GM19043 (cell line): ENCODE measurements at regions not wholly inside any gene's neighbourhood (a gene's known extent, or its start where the extent isn't known, plus 50 kb on each side); places are given as distances from the start of the nearest gene placed in this dataset.
A peak's percentile ranks its signal among the peaks of the same experiment; 100 is the strongest.

Experiments used
- ATAC-seq: cut with Tn5 transposase; IDR thresholded peaks from one replicate; pipeline ENCODE4 v1.9.1; 2021; ENCODE audit warnings: low read depth; ENCODE audit not compliant: unreplicated experiment

GRCh38 chr2:121895723-121896571 is 140.5 kb downstream of the TSN start:
- ATAC-seq, result no peak

- peak; percentile 63 for ATAC-seq
Measured at GRCh38 chr2:121897335-121897970, 142.0 kb downstream of the TSN start.

- no peak for ATAC-seq
Measured at GRCh38 chr2:121898483-121898882, 143.0 kb downstream of the TSN start.

DNA sequence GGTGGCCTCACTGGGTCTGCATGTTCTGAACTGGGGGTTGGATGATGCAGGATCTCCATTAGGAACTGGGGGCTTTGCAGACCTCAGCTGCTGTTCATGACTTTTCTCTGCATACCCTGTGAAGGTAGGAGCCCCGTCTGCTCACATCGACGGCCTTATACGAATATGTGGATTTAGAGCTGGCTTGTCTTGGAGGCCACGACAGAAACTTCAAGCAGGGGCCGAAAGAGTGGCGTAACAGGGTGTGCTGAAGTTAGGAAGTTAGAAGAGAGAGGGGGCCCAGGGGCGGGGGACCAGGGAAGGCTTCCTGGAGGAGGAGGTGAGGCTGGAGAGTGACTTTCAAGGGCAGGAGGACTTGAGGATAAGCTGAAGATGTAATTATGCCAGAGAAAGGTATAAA is 144.9 kb downstream of the TSN start:
- ATAC-seq, result no peak

GRCh38 chr2:121902171-121902591 is 146.7 kb downstream of the TSN start:
- no peak for ATAC-seq

GRCh38 chr2:121902616-121903015 is 147.2 kb downstream of the TSN start:
- ATAC-seq, result no peak

DNA sequence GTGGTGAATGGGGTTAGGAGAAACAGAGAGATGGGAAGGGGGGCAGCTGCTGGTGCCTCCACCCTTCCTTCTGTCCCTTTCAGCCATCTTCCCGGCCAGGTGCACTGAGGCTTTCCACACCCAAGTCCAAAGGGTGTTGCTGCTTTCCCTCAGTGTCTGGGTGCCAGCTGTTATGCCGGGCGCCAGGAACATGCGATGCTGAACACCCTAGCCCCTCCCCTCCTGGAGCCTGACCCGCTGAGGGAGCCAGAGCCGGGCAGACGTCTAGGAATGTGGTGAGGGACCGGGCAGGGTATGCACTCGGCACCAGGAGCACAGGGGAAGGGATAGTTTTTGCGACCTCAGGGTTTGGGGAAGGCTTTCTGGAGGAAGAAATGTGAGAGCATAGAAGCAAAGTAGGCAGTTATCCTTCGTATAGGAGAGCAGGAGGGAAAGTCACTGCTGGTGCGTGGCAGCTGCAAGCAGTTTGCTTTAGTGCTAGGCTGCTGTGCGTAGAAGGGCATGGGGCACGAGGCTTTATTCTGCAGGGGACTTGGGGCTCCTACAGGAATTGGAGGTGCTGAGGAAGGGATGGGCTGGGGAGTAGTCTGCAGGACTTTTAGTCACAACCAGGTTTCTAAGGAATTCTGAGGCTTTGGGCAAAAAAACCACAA is 147.7 kb downstream of the TSN start:
- no peak for ATAC-seq

GRCh38 chr2:121904656-121905055 is 149.2 kb downstream of the TSN start:
- no peak for ATAC-seq

- ATAC-seq, result no peak
Measured at GRCh38 chr2:121905201-121905600, 149.8 kb downstream of the TSN start.

GRCh38 chr2:121906170-121906569 is 150.7 kb downstream of the TSN start:
- no peak for ATAC-seq

DNA sequence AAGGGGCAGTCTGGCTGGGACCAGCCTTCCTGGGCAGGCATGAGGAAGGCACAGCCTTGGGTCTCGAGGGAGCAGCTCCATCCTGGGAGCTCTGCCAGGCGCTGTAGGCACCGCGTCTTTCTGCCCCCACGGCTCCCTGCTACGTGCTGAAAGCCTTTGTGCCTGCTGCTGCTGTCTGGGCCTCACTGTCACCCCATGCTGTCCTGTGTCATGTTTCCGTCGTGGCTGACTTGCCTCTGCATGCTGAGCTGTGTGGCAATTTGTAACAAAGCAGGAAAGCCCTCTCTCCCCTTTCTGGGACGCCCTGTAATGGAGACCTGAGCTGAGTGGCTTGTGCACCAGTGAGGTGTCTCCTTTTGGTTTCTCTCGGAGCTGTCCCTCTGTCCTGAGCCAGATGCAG is 152.5 kb downstream of the TSN start:
- ATAC-seq, result no peak

DNA sequence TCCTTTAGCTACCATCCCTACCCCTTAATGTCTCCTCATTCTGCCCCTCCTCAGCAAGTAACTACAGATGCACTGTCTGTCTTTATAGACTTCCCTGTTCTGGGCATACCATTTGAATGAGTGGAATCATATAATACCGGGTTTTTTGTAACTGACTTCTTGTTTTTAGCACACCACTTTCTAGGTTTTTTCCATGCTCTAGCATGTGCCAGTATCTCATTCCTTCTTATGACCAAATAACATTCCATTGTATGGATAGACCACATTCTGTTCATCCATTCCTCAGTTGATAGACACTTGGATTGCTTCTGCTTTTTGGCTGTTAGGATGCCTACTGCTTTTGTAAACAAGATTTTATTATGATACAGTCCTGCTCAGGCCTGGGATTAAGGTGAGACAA is 154.7 kb downstream of the TSN start:
- ATAC-seq, result no peak

GRCh38 chr2:121911036-121911435 is 155.6 kb downstream of the TSN start:
- no peak for ATAC-seq

DNA sequence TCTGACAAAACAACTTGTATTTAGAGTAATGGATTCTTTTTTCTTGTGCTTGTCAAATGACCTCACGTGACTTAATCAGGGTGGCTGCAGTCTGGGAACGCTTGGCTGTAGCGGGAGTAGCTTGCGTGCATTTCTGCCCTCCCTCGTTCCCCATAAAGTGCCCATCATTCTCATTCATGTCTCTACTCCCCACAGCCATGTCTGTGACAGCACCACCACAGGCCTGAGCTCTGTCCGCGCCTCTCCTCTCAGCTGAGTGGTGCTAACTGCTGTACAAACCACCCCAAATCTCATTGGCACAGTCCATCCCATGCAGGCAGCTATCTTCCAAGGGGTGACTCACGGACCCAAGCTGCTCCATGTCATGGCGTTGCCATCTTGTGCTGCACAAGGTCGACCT is 161.7 kb downstream of the TSN start:
- ATAC-seq, result no peak

GRCh38 chr2:121918231-121918630 is 162.8 kb downstream of the TSN start:
- ATAC-seq, result no peak

DNA sequence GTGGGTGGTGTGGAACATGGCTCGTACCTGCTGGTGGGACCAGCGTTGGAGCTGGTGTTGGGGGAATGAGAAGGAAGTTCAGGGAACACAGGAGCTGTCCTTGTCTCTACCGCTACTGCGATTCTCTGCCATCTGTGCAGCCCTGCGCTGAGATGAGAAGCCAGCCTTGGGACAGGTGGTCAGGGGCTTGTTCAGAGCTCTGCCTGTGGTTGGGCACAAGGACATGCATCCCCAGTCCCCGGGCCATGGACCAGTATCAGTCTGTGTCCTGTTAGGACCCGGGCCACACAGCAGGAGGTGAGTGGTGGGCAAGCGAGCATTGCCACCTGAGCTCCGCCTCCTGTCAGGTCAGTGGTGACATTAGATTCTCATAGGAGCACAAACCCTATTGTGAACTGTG is 164.4 kb downstream of the TSN start:
- no peak for ATAC-seq

DNA sequence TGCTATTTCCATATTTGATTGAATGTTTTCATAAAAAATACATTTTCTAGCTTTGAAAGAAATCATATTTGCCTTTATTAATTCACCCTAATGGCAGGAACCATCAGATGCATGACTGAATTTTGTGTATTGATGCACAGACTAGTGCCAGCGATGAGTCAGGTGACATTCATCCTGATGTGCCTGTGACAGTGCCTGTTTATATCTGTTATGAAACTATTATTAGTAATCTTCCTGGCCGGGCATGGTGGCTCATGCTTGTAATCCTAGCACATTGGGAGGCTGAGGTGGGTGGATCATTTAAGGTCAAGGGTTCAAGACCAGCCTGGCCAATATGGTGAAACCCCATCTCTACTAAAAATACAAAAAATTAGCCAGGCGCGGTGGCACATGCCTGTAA is 170.0 kb downstream of the TSN start:
- ATAC-seq, result no peak

- no peak for ATAC-seq
Measured at GRCh38 chr2:121943285-121943684, 187.8 kb downstream of the TSN start.

DNA sequence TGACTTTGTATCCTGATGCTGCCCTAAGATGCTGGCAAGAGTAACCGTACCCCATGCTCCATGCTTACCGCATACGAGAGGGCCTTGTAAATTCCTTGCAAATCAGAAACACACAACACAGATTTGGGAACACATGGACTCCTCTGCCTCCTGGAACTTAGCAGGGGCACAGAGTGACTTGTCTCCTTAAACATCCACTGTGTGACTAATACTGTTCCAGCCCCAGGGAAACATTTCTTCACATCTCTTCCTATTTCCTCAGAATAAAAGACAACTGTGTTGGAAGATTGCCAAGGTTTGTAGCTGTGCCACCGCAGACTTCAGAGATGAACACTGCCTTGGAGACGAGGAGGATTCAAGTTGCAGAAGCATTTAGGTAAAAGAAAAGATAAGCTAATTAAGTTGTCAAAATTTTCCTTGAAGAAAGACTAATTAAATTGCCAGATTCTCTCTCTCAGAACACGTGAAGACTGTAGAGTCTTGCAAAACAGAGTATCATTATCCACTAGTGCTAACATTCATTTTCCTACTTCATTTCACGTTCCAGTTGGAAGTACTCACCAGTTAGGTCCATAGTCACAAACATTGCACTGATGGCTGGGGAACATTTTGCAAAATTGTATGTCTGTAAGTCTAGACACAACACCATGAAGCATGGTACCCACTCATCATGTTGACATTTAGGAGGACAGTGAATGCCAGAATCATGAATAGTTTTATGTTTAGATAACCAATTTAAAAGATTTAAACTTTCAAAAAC is 188.8 kb downstream of the TSN start:
- ATAC-seq, result no peak

- ATAC-seq, result no peak
Measured at GRCh38 chr2:121947674-121948073, 192.2 kb downstream of the TSN start.

- no peak for ATAC-seq
Measured at GRCh38 chr2:121949271-121949670, 193.8 kb downstream of the TSN start.
